Muscle of leg (tissue), 3 donors: ENCODE measurements at regions not wholly inside any gene's neighbourhood (a gene's known extent, or its start where the extent isn't known, plus 50 kb on each side); places are given as distances from the start of the nearest gene placed in this dataset.

Source experiments
- DNase-seq: peaks from one replicate; pipeline ENCODE4 v3.0.0; 2013
- H3K27ac ChIP-seq: one replicate; pipeline ENCODE4 v1.5.1; 2013; ENCODE audit warnings: mild to moderate bottlenecking, low read length, control low read depth
- H3K27me3 ChIP-seq: one replicate; pipeline ENCODE4 v1.6.1; 2013; ENCODE audit warnings: low read length; ENCODE audit not compliant: control insufficient read depth, insufficient read depth
- H3K36me3 ChIP-seq: one replicate; pipeline ENCODE4 v1.6.1; 2013; ENCODE audit warnings: low read length; ENCODE audit not compliant: control insufficient read depth, insufficient read depth
- H3K4me1 ChIP-seq: one replicate; pipeline ENCODE4 v1.6.1; 2013; ENCODE audit warnings: low read length; ENCODE audit not compliant: control insufficient read depth, insufficient read depth
- H3K4me3 ChIP-seq: one replicate; pipeline ENCODE4 v1.5.1; 2013; ENCODE audit warnings: low read length, control low read depth
- H3K9me3 ChIP-seq: replicated peaks from 2 replicates; pipeline ENCODE4 v1.6.1; 2013; ENCODE audit warnings: low read depth, low read length; ENCODE audit not compliant: control insufficient read depth
- WGBS: methylation state at CpG from one replicate; pipeline ENCODE4 v1.1.5; 2013; ENCODE audit warnings: missing lambda C conversion rate; ENCODE audit not compliant: insufficient coverage; 5-methylcytosine and 5-hydroxymethylcytosine counted together

GRCh38 chr22:48475661-48476345 lies 1351.9 kb downstream of the BRD1 start:
- 88% methylated on average over 13 of the region's 15 CpGs for whole genome bisulfite sequencing
- no peaks in the 10 kb centered on the region for H3K36me3 ChIP-seq
- peaks cover 2% of the 10 kb centered on the region for H3K27me3 ChIP-seq

GRCh38 chr22:48474881-48475280 lies 1352.8 kb downstream of the BRD1 start:
- no peak for DNase-seq
- Histone ChIP-seq H3K9me3 (no peaks in the 10 kb centered on the region), H3K36me3 (no peaks in the 10 kb centered on the region), H3K4me1 (no peaks in the 10 kb centered on the region), H3K27me3 (peaks cover 2% of the 10 kb centered on the region), H3K27ac (no peak overlapping the region), H3K4me3 (no peak overlapping the region)
- WGBS: 80% methylated on average over 9 of the region's 9 CpGs

More at GRCh38 chr22:48475661-48476345, 1351.9 kb downstream of the BRD1 start:
- DNase-seq: no peak
- no peaks in the 10 kb centered on the region for H3K9me3 ChIP-seq
- H3K4me3 ChIP-seq: no peak overlapping the region
- H3K4me1 ChIP-seq: no peaks in the 10 kb centered on the region
- no peak overlapping the region for H3K27ac ChIP-seq

- Histone ChIP-seq H3K27me3 (no peaks in the 10 kb centered on the region), H3K36me3 (no peaks in the 10 kb centered on the region), H3K4me1 (no peaks in the 10 kb centered on the region), H3K4me3 (no peak overlapping the region), H3K9me3 (no peaks in the 10 kb centered on the region), H3K27ac (no peak overlapping the region)
- 87% methylated on average over 3 of the region's 7 CpGs for WGBS
- no peak for DNase-seq
Measured at GRCh38 chr22:48473202-48473601, 1354.5 kb downstream of the BRD1 start.

- Histone ChIP-seq H3K4me3 (no peak overlapping the region), H3K27ac (no peak overlapping the region), H3K4me1 (no peaks in the 10 kb centered on the region), H3K36me3 (no peaks in the 10 kb centered on the region), H3K9me3 (no peaks in the 10 kb centered on the region), H3K27me3 (peaks cover 10% of the 10 kb centered on the region)
- 85% methylated on average over 8 of the region's 9 CpGs for WGBS
- no peak for DNase-seq
Measured at GRCh38 chr22:48464246-48464645, 1363.4 kb downstream of the BRD1 start.

GRCh38 chr22:48459859-48460823 lies 1367.5 kb downstream of the BRD1 start:
- Histone ChIP-seq H3K27me3 (peaks cover 12% of the 10 kb centered on the region), H3K27ac (no peak overlapping the region), H3K36me3 (no peaks in the 10 kb centered on the region), H3K4me3 (no peak overlapping the region), H3K4me1 (no peaks in the 10 kb centered on the region), H3K9me3 (no peaks in the 10 kb centered on the region)
- DNase-seq: no peak
- WGBS: 83% methylated on average over 18 of the region's 21 CpGs

GRCh38 chr22:48459259-48459658 lies 1368.4 kb downstream of the BRD1 start:
- Histone ChIP-seq H3K4me1 (no peaks in the 10 kb centered on the region), H3K9me3 (no peaks in the 10 kb centered on the region), H3K36me3 (no peaks in the 10 kb centered on the region), H3K27ac (no peak overlapping the region), H3K27me3 (peaks cover 12% of the 10 kb centered on the region), H3K4me3 (no peak overlapping the region)
- 60% methylated on average over 5 of the region's 6 CpGs for WGBS
- no peak for DNase-seq

- DNase-seq: no peak
Measured at GRCh38 chr22:48456449-48456848, 1371.2 kb downstream of the BRD1 start.

GRCh38 chr22:48453751-48454485 lies 1373.8 kb downstream of the BRD1 start:
- no peak for DNase-seq

More at GRCh38 chr22:48456449-48456848, 1371.2 kb downstream of the BRD1 start:
- Histone ChIP-seq H3K27ac (no peak overlapping the region), H3K36me3 (no peaks in the 10 kb centered on the region), H3K27me3 (peaks cover 8% of the 10 kb centered on the region), H3K4me3 (no peak overlapping the region), H3K9me3 (no peaks in the 10 kb centered on the region), H3K4me1 (no peaks in the 10 kb centered on the region)
- WGBS: 72% methylated on average over 8 of the region's 8 CpGs

GRCh38 chr22:48453171-48453570 lies 1374.5 kb downstream of the BRD1 start:
- Histone ChIP-seq H3K27me3 (peaks cover 4% of the 10 kb centered on the region), H3K27ac (no peak overlapping the region), H3K4me1 (no peaks in the 10 kb centered on the region), H3K9me3 (no peaks in the 10 kb centered on the region), H3K4me3 (no peak overlapping the region), H3K36me3 (no peaks in the 10 kb centered on the region)
- 91% methylated on average over 6 of the region's 7 CpGs for WGBS
- no peak for DNase-seq

More at GRCh38 chr22:48453751-48454485, 1373.8 kb downstream of the BRD1 start:
- no peaks in the 10 kb centered on the region for H3K36me3 ChIP-seq
- H3K9me3 ChIP-seq: no peaks in the 10 kb centered on the region
- no peak overlapping the region for H3K4me3 ChIP-seq
- H3K4me1 ChIP-seq: no peaks in the 10 kb centered on the region
- no peak overlapping the region for H3K27ac ChIP-seq
- WGBS: 63% methylated on average over 7 of the region's 14 CpGs
- H3K27me3 ChIP-seq: peaks cover 5% of the 10 kb centered on the region

- no peaks in the 10 kb centered on the region for H3K4me1 ChIP-seq
- no peak for DNase-seq
- H3K36me3 ChIP-seq: no peaks in the 10 kb centered on the region
- no peak overlapping the region for H3K4me3 ChIP-seq
- no peak overlapping the region for H3K27ac ChIP-seq
- H3K9me3 ChIP-seq: no peaks in the 10 kb centered on the region
- 69% methylated on average over 8 of the region's 10 CpGs for WGBS
- peaks cover 4% of the 10 kb centered on the region for H3K27me3 ChIP-seq
Measured at GRCh38 chr22:48452766-48453165, 1374.9 kb downstream of the BRD1 start.
